Common myeloid progenitor, CD34-positive (primary cell): ENCODE measurements at regions not wholly inside any gene's neighbourhood (a gene's known extent, or its start where the extent isn't known, plus 50 kb on each side); places are given as distances from the start of the nearest gene placed in this dataset.

Source experiments
- CTCF ChIA-PET: fragments of 350-600 bp; sonication (Branson Sonifier 250); formaldehyde crosslinking; loops from one replicate; lab custom pipeline; 2021; ENCODE audit warnings: antibody characterized with exemption; lab: Charles Lee
- POLR2A ChIA-PET: fragments of 350-600 bp; sonication (Branson Sonifier 250); formaldehyde crosslinking; loops from one replicate; lab custom pipeline; 2021; ENCODE audit warnings: antibody characterized with exemption; lab: Charles Lee
- DNase-seq, 3 donors: peaks; one replicate each; pipeline versions ENCODE4 v3.0.0 to v3.0.0-alpha.2; 2013
- H3K27ac ChIP-seq, 2 experiments: 1 replicate in 1 of 2; 2 replicates in 1 of 2; pipeline ENCODE4 v1.7.0; 2013; ENCODE audit warnings: inconsistent platforms in 2 of 2, low read length in 2 of 2, mild to moderate bottlenecking in 2 of 2, low read depth in 1 of 2, moderate library complexity in 1 of 2; ENCODE audit not compliant: severe bottlenecking in 2 of 2, insufficient read depth in 1 of 2, poor library complexity in 1 of 2
- H3K27me3 ChIP-seq, 5 experiments: replicated peaks in 2 of 5; 1 replicate in 3 of 5; 2 replicates in 2 of 5; pipeline versions ENCODE4 v1.6.1 to v1.7.0; 2013; ENCODE audit warnings: low read length in 4 of 5, mild to moderate bottlenecking in 2 of 5, moderate library complexity in 2 of 5, inconsistent platforms in 1 of 5; ENCODE audit not compliant: insufficient read depth in 5 of 5, control insufficient read depth in 4 of 5
- H3K36me3 ChIP-seq, 4 experiments: 1 replicate in 2 of 4; 2 replicates in 2 of 4; pipeline versions ENCODE4 v1.6.1 to v1.7.0; 2013; ENCODE audit warnings: low read length in 3 of 4, control low read depth in 1 of 4, mild to moderate bottlenecking in 1 of 4; ENCODE audit not compliant: control insufficient read depth in 4 of 4, insufficient read depth in 4 of 4
- H3K4me1 ChIP-seq, 4 experiments: 1 replicate in 3 of 4; 2 replicates in 1 of 4; pipeline versions ENCODE4 v1.6.1 to v1.7.1; 2013; ENCODE audit warnings: low read length in 3 of 4, mild to moderate bottlenecking in 3 of 4, control low read depth in 1 of 4, inconsistent platforms in 1 of 4, moderate library complexity in 1 of 4; ENCODE audit not compliant: control insufficient read depth in 4 of 4, insufficient read depth in 4 of 4; ENCODE audit errors: control extremely low read depth in 1 of 4
- H3K4me3 ChIP-seq, 7 experiments: 1 replicate in 4 of 7; 2 replicates in 3 of 7; pipeline versions ENCODE4 v1.5.1 to v1.7.0; 2013; ENCODE audit warnings: mild to moderate bottlenecking in 7 of 7, low read length in 6 of 7, moderate library complexity in 6 of 7, inconsistent platforms in 2 of 7, low read depth in 2 of 7, control low read depth in 1 of 7; ENCODE audit not compliant: insufficient read depth in 4 of 7, control insufficient read depth in 1 of 7; ENCODE audit errors: extremely low read depth in 1 of 7
- H3K9me3 ChIP-seq, 5 experiments: 1 replicate in 4 of 5; 2 replicates in 1 of 5; pipeline versions ENCODE4 v1.6.1 to v1.7.1; 2013; ENCODE audit warnings: low read length in 4 of 5, mild to moderate bottlenecking in 2 of 5, inconsistent platforms in 1 of 5, low read depth in 1 of 5, moderate library complexity in 1 of 5; ENCODE audit not compliant: control insufficient read depth in 4 of 5, insufficient read depth in 2 of 5; ENCODE audit errors: control extremely low read depth in 1 of 5
- WGBS: methylation state at CpG from one replicate; pipeline ENCODE4 v1.1.5; 2013; ENCODE audit not compliant: insufficient coverage; 5-methylcytosine and 5-hydroxymethylcytosine counted together

GRCh38 chr2:118295592-118296390 is 207.5 kb downstream of the INSIG2 start:
- Histone ChIP-seq H3K27ac (no peak overlapping the region), H3K4me1 (no peaks in the 10 kb centered on the region), H3K36me3 (no peaks in the 10 kb centered on the region), H3K4me3 (no peak overlapping the region), H3K27me3 (peaks cover 2 to 7% (median 5%) of the 10 kb centered on the region in 5 experiments), H3K9me3 (peaks cover 0 to 4% (median 0%) of the 10 kb centered on the region in 5 experiments)
- CTCF ChIA-PET = no interaction called here
- POLR2A ChIA-PET = no interaction called here
- DNase-seq = no peak
- 84% methylated on average over 7 of the region's 9 CpGs for whole genome bisulfite sequencing

GRCh38 chr2:118294063-118294462 is 205.8 kb downstream of the INSIG2 start:
- no peak overlapping the region for H3K4me3 ChIP-seq
- H3K27me3 ChIP-seq = peaks cover 2 to 7% (median 5%) of the 10 kb centered on the region in 5 experiments
- ChIA-PET CTCF (no interaction called here), POLR2A (no interaction called here)
- no peak for DNase-seq
- H3K27ac ChIP-seq = no peak overlapping the region
- WGBS = no CpG with 5 or more reads among the region's 1 CpG
- H3K9me3 ChIP-seq = peaks cover 0 to 4% (median 0%) of the 10 kb centered on the region in 5 experiments
- no peaks in the 10 kb centered on the region for H3K36me3 ChIP-seq
- H3K4me1 ChIP-seq = no peaks in the 10 kb centered on the region

- Histone ChIP-seq H3K9me3 (peaks cover 0 to 2% (median 0%) of the 10 kb centered on the region in 5 experiments), H3K27me3 (peaks cover 2 to 7% (median 4%) of the 10 kb centered on the region in 5 experiments), H3K36me3 (no peaks in the 10 kb centered on the region), H3K4me1 (no peaks in the 10 kb centered on the region), H3K4me3 (no peak overlapping the region), H3K27ac (no peak overlapping the region)
- ChIA-PET POLR2A (no interaction called here), CTCF (no interaction called here)
- WGBS = 100% methylated on average over 1 of the region's 2 CpGs
- no peak for DNase-seq
Observed at GRCh38 chr2:118292991-118293390, 204.7 kb downstream of the INSIG2 start.

- H3K27ac ChIP-seq = no peak overlapping the region
- H3K27me3 ChIP-seq = peaks cover 2 to 5% (median 4%) of the 10 kb centered on the region in 5 experiments
- no peaks in the 10 kb centered on the region for H3K9me3 ChIP-seq
- ChIA-PET POLR2A (no interaction called here), CTCF (no interaction called here)
- H3K4me3 ChIP-seq = no peak overlapping the region
- 91% methylated on average over 2 of the region's 3 CpGs for WGBS
- H3K36me3 ChIP-seq = no peaks in the 10 kb centered on the region
- DNase-seq = no peak
- no peaks in the 10 kb centered on the region for H3K4me1 ChIP-seq
Observed at GRCh38 chr2:118291251-118291880, 203.1 kb downstream of the INSIG2 start.

- no peak overlapping the region for H3K27ac ChIP-seq
- 66% methylated on average over 6 of the region's 8 CpGs for WGBS
- no peaks in the 10 kb centered on the region for H3K36me3 ChIP-seq
- ChIA-PET POLR2A (no interaction called here), CTCF (no interaction called here)
- no peaks in the 10 kb centered on the region for H3K9me3 ChIP-seq
- no peak for DNase-seq
- H3K4me1 ChIP-seq = no peaks in the 10 kb centered on the region
- no peak overlapping the region for H3K4me3 ChIP-seq
- H3K27me3 ChIP-seq = peaks cover 1 to 5% (median 2%) of the 10 kb centered on the region in 5 experiments
Observed at GRCh38 chr2:118290411-118291250, 202.4 kb downstream of the INSIG2 start.

GRCh38 chr2:118279005-118279404 is 190.7 kb downstream of the INSIG2 start:
- Histone ChIP-seq H3K4me3 (no peak overlapping the region), H3K4me1 (no peaks in the 10 kb centered on the region), H3K27ac (no peak overlapping the region), H3K9me3 (no peaks in the 10 kb centered on the region), H3K27me3 (peaks cover 9 to 28% (median 14%) of the 10 kb centered on the region in 5 experiments), H3K36me3 (no peaks in the 10 kb centered on the region)
- DNase-seq = no peak
- 97% methylated on average over 3 of the region's 3 CpGs for WGBS
- ChIA-PET CTCF (interaction anchor here (1.3 kb wide), 1 partner anchor 17 kb away, joined by 3 read pairs; no protein-coding TSS in a partner anchor), POLR2A (no interaction called here)
